Body of pancreas (tissue), 4 donors: ENCODE measurements at regions not wholly inside any gene's neighbourhood (a gene's known extent, or its start where the extent isn't known, plus 50 kb on each side); places are given as distances from the start of the nearest gene placed in this dataset.

Experiments
- CTCF ChIP-seq, 7 experiments: fragments of 450-650 bp in 4 of 7; fragments of 200-600 bp in 3 of 7; sonication (generic) in 3 of 7; IDR thresholded peaks; one replicate each; pipeline ENCODE4 v1.5.1; 2016 to 2019; ENCODE audit warnings: antibody characterized with exemption in 7 of 7
- POLR2A ChIP-seq, 3 donors: fragments of 450-650 bp; IDR thresholded peaks; one replicate each; pipeline ENCODE4 v1.6.1; 2016; ENCODE audit warnings: antibody characterized with exemption in 3 of 3, mild to moderate bottlenecking in 2 of 3

DNA sequence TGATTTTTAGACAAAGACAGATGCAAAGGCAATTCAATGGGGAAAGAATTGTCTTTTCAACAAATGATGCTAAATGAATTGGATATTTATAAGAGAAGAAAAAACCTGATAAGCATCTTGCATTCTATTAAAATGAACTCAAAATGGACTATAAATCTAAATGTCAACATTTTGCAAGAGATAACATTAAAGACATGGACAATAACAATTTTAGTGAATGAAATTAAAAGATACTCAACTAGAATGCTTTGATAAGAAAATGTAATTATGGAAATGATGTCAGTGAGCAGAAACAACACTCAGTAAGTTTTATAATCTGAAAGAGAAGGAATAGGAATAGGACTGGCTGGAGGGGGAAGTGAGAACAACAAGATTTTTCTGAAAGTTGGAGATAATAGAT is 421.7 kb downstream of the C6orf118 start:
- TF ChIP-seq CTCF (IDR thresholded peaks at IDR 0.05) (no peak), POLR2A (IDR thresholded peaks at IDR 0.05) (no peak)
